OCI-LY1 (cell line): ENCODE measurements at regions not wholly inside any gene's neighbourhood (a gene's known extent, or its start where the extent isn't known, plus 50 kb on each side); places are given as distances from the start of the nearest gene placed in this dataset.

Experiments used
- H2AFZ ChIP-seq: fragments of 200-600 bp; sonication (generic), shearing (Covaris generic); 2 replicates; pipeline ENCODE4 v1.6.0; 2014; ENCODE audit warnings: antibody characterized with exemption, mild to moderate bottlenecking, low read length
- H3F3A ChIP-seq: fragments of 200-600 bp; sonication (generic), shearing (Covaris generic); 2 replicates; pipeline ENCODE4 v1.6.0; 2014; ENCODE audit warnings: mild to moderate bottlenecking, antibody characterized with exemption, low read length, moderate library complexity; ENCODE audit not compliant: insufficient read depth
- H3K27ac ChIP-seq: fragments of 200-600 bp; sonication (generic); 2 replicates; pipeline ENCODE4 v1.5.1; 2014; ENCODE audit warnings: low read length, mixed run types, mild to moderate bottlenecking, low read depth; ENCODE audit not compliant: poor library complexity, severe bottlenecking
- H3K27me3 ChIP-seq: fragments of 200-600 bp; sonication (generic); 2 replicates; pipeline ENCODE4 v1.6.0; 2014; ENCODE audit warnings: antibody characterized with exemption, mild to moderate bottlenecking, low read length, moderate library complexity; ENCODE audit not compliant: insufficient read depth
- H3K36me3 ChIP-seq: fragments of 200-600 bp; sonication (generic); 2 replicates; pipeline ENCODE4 v1.6.1; 2014; ENCODE audit warnings: mild to moderate bottlenecking, antibody characterized with exemption, low read length, moderate library complexity, mixed read lengths; ENCODE audit not compliant: insufficient read depth
- H3K4me1 ChIP-seq: fragments of 200-600 bp; sonication (generic); 2 replicates; pipeline ENCODE4 v1.5.1; 2014; ENCODE audit warnings: mild to moderate bottlenecking, low read length, moderate library complexity; ENCODE audit not compliant: insufficient read depth, severe bottlenecking
- H3K4me2 ChIP-seq: fragments of 200-600 bp; sonication (generic), shearing (Covaris generic); 2 replicates; pipeline ENCODE4 v1.6.1; 2014; ENCODE audit warnings: low read length
- H3K4me3 ChIP-seq: fragments of 200-600 bp; sonication (generic); 2 replicates; pipeline ENCODE4 v1.5.1; 2014; ENCODE audit warnings: low read length, low read depth, mild to moderate bottlenecking, mixed read lengths; ENCODE audit not compliant: poor library complexity, severe bottlenecking
- H3K79me2 ChIP-seq: fragments of 200-600 bp; shearing (Covaris generic); 2 replicates; pipeline ENCODE4 v1.6.1; 2016; ENCODE audit warnings: mixed run types, low read length, mixed read lengths; ENCODE audit not compliant: insufficient read depth
- H3K9ac ChIP-seq: fragments of 200-600 bp; sonication (generic), shearing (Covaris generic); 2 replicates; pipeline ENCODE4 v1.6.1; 2014; ENCODE audit warnings: mild to moderate bottlenecking, low read length, mixed read lengths
- H3K9me2 ChIP-seq: fragments of 200-600 bp; sonication (generic), shearing (Covaris generic); 2 replicates; pipeline ENCODE4 v1.6.1; 2014; ENCODE audit warnings: low read depth, mild to moderate bottlenecking, low read length, mixed read lengths
- H3K9me3 ChIP-seq: fragments of 200-600 bp; shearing (Covaris generic); 2 replicates; pipeline ENCODE4 v1.6.1; 2014; ENCODE audit warnings: low read length, mixed read lengths
- H4K20me1 ChIP-seq: fragments of 200-600 bp; sonication (generic), shearing (Covaris generic); 2 replicates; pipeline ENCODE4 v1.6.0; 2016; ENCODE audit warnings: mild to moderate bottlenecking, low read length; ENCODE audit not compliant: insufficient read depth
- EZH2 ChIP-seq: fragments of 200-600 bp; sonication (generic), shearing (Covaris generic); IDR thresholded peaks from 2 replicates; pipeline ENCODE4 v1.8.0; 2017; ENCODE audit warnings: borderline replicate concordance, mixed run types, mild to moderate bottlenecking, antibody characterized with exemption, low read length, moderate library complexity, mixed read lengths
- TF ChIP-seq, protein P1 (sequence below): fragments of 200-600 bp; sonication (generic), shearing (Covaris generic); IDR thresholded peaks from 2 replicates; pipeline ENCODE4 v1.5.1; 2017; ENCODE audit warnings: mild to moderate bottlenecking, antibody characterized with exemption, low read length, moderate library complexity, mixed read lengths

GRCh38 chr10:118904286-118904685, 125.2 kb upstream of the NANOS1 start:
- H3K79me2 ChIP-seq: no peaks in the 10 kb centered on the region
- no peak overlapping the region for H3K9ac ChIP-seq
- TF ChIP-seq, protein P1, sequence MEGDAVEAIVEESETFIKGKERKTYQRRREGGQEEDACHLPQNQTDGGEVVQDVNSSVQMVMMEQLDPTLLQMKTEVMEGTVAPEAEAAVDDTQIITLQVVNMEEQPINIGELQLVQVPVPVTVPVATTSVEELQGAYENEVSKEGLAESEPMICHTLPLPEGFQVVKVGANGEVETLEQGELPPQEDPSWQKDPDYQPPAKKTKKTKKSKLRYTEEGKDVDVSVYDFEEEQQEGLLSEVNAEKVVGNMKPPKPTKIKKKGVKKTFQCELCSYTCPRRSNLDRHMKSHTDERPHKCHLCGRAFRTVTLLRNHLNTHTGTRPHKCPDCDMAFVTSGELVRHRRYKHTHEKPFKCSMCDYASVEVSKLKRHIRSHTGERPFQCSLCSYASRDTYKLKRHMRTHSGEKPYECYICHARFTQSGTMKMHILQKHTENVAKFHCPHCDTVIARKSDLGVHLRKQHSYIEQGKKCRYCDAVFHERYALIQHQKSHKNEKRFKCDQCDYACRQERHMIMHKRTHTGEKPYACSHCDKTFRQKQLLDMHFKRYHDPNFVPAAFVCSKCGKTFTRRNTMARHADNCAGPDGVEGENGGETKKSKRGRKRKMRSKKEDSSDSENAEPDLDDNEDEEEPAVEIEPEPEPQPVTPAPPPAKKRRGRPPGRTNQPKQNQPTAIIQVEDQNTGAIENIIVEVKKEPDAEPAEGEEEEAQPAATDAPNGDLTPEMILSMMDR: no peak
- TF ChIP-seq EZH2: no peak
- no peaks in the 10 kb centered on the region for H3K36me3 ChIP-seq
- peaks cover 7% of the 10 kb centered on the region; the same call in 1 of the 2 replicates for H3K27me3 ChIP-seq
- H3F3A ChIP-seq: no peaks in the 10 kb centered on the region
- no peaks in the 10 kb centered on the region for H4K20me1 ChIP-seq
- no peaks in the 10 kb centered on the region for H3K9me3 ChIP-seq
- no peaks in the 10 kb centered on the region for H3K9me2 ChIP-seq
- H3K4me1 ChIP-seq: no peaks in the 10 kb centered on the region
- no peak overlapping the region for H2AFZ ChIP-seq
- no peak overlapping the region for H3K4me3 ChIP-seq
- no peak overlapping the region for H3K27ac ChIP-seq
- no peak overlapping the region for H3K4me2 ChIP-seq

GRCh38 chr10:118907051-118907450, 122.5 kb upstream of the NANOS1 start:
- Histone ChIP-seq H3K27me3 (peaks cover 10% of the 10 kb centered on the region; the same call in 1 of the 2 replicates), H3K4me2 (no peak overlapping the region), H3K9me3 (no peaks in the 10 kb centered on the region), H3K79me2 (no peaks in the 10 kb centered on the region), H3K36me3 (no peaks in the 10 kb centered on the region), H2AFZ (no peak overlapping the region), H3K9ac (no peak overlapping the region), H3K9me2 (no peaks in the 10 kb centered on the region), H3K27ac (no peak overlapping the region), H3F3A (no peaks in the 10 kb centered on the region), H3K4me3 (no peak overlapping the region), H4K20me1 (no peaks in the 10 kb centered on the region), H3K4me1 (no peaks in the 10 kb centered on the region)
- TF ChIP-seq, protein P1: no peak

DNA sequence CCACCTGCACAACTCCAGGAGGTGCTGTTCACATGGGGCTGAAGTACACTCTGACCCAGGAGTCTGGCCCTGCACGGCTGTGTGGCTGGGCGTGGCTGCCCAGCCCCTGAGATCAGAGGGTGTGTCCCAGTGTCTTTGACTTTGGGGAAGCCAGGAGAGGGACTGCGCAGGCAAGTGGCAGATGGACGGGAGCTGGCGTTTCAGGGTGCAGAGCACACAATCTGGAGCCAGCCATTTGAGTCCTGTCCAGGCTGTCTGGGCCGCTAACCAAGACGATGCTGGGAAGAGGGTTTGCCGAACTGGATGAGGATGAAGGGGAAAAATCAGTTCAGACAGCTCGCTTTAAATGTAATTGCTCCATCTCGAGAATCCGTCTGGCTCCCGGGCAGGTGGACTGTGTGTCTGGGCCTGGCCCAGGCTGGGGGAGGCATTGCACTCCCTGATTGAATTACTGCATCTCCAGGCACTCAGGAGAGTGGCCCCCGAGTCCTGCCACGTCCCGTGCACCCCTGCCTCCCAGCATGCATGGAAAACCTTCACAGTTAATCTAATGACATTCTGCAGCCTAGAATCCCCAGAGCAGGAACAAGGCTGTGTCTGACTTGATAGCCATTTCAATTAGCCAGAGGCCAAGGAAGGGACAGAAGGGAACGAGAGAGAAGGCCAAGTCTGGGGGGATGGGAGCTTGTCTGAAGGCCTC, 120.8 kb upstream of the NANOS1 start:
- Histone ChIP-seq H3K9ac (no peak overlapping the region), H3K4me2 (no peak overlapping the region), H3K27me3 (peaks cover 3% of the 10 kb centered on the region; the same call in 1 of the 2 replicates), H3K36me3 (no peaks in the 10 kb centered on the region), H3K9me3 (no peaks in the 10 kb centered on the region), H3F3A (no peaks in the 10 kb centered on the region), H3K27ac (no peak overlapping the region), H3K79me2 (no peaks in the 10 kb centered on the region), H2AFZ (no peak overlapping the region), H4K20me1 (no peaks in the 10 kb centered on the region), H3K4me1 (no peaks in the 10 kb centered on the region), H3K9me2 (no peaks in the 10 kb centered on the region), H3K4me3 (no peak overlapping the region)
- no peak for TF ChIP-seq EZH2
- TF ChIP-seq, protein P1: no peak
